H9 (cell line): ENCODE measurements at regions not wholly inside any gene's neighbourhood (a gene's known extent, or its start where the extent isn't known, plus 50 kb on each side); places are given as distances from the start of the nearest gene placed in this dataset.

Experiments used
- DNase-seq: peaks from one replicate; pipeline ENCODE4 v3.0.0-alpha.2; 2017
- H2AFZ ChIP-seq: one replicate; pipeline ENCODE4 v1.6.1; 2013; ENCODE audit warnings: mild to moderate bottlenecking, low read length, control low read depth, moderate library complexity
- H2AK5ac ChIP-seq: 2 replicates; pipeline ENCODE4 v1.6.1; 2013; ENCODE audit warnings: low read length, control low read depth, mixed read lengths; ENCODE audit not compliant: insufficient read length
- H2BK120ac ChIP-seq: one replicate; pipeline ENCODE4 v1.6.1; 2013; ENCODE audit warnings: low read depth, mild to moderate bottlenecking, low read length, control low read depth, inconsistent platforms; ENCODE audit not compliant: poor library complexity, severe bottlenecking
- H2BK12ac ChIP-seq: 2 replicates; pipeline ENCODE4 v1.6.1; 2013; ENCODE audit warnings: low read length, control low read depth, mixed read lengths, low read depth; ENCODE audit not compliant: insufficient read length
- H2BK15ac ChIP-seq: 2 replicates; pipeline ENCODE4 v1.6.1; 2013; ENCODE audit warnings: low read depth, low read length, control low read depth
- H2BK20ac ChIP-seq: one replicate; pipeline ENCODE4 v1.6.1; 2013; ENCODE audit warnings: low read depth, mild to moderate bottlenecking, low read length, control low read depth, inconsistent platforms; ENCODE audit not compliant: poor library complexity, severe bottlenecking
- H2BK5ac ChIP-seq: 2 replicates; pipeline ENCODE4 v1.6.1; 2013; ENCODE audit warnings: low read length, control low read depth, mixed read lengths; ENCODE audit not compliant: insufficient read length
- H3K14ac ChIP-seq: 2 replicates; pipeline ENCODE4 v1.6.1; 2013; ENCODE audit warnings: low read length, control low read depth; ENCODE audit not compliant: insufficient read depth
- H3K18ac ChIP-seq: 2 replicates; pipeline ENCODE4 v1.6.1; 2013; ENCODE audit warnings: low read depth, mild to moderate bottlenecking, mixed read lengths, low read length, control low read depth; ENCODE audit not compliant: insufficient read length
- H3K23ac ChIP-seq: 2 replicates; pipeline ENCODE4 v1.6.1; 2013; ENCODE audit warnings: low read length, control low read depth, mixed read lengths, low read depth; ENCODE audit not compliant: insufficient read length
- H3K23me2 ChIP-seq: 2 replicates; pipeline ENCODE4 v1.6.1; 2013; ENCODE audit warnings: low read depth, mild to moderate bottlenecking, mixed read lengths, low read length, control low read depth; ENCODE audit not compliant: insufficient read length, poor library complexity, severe bottlenecking
- H3K27ac ChIP-seq: 2 replicates; pipeline ENCODE4 v1.5.1; 2013; ENCODE audit warnings: low read length, control low read depth, mixed read lengths, low read depth; ENCODE audit not compliant: insufficient read length
- H3K27me3 ChIP-seq: 2 replicates; pipeline ENCODE4 v1.6.1; 2013; ENCODE audit warnings: low read length, control low read depth, inconsistent platforms; ENCODE audit not compliant: insufficient read depth
- H3K4ac ChIP-seq: 2 replicates; pipeline ENCODE4 v1.6.1; 2013; ENCODE audit warnings: low read depth, mild to moderate bottlenecking, control low read depth, inconsistent platforms, low read length, moderate library complexity
- H3K4me1 ChIP-seq: 2 replicates; pipeline ENCODE4 v1.6.1; 2013; ENCODE audit warnings: low read length, control low read depth, inconsistent platforms; ENCODE audit not compliant: insufficient read depth
- H3K4me2 ChIP-seq: 2 replicates; pipeline ENCODE4 v1.6.1; 2013; ENCODE audit warnings: low read length, control low read depth, mixed read lengths; ENCODE audit not compliant: insufficient read length, insufficient read depth
- H3K56ac ChIP-seq: 2 replicates; pipeline ENCODE4 v1.6.1; 2013; ENCODE audit warnings: low read depth, mild to moderate bottlenecking, mixed read lengths, low read length, control low read depth; ENCODE audit not compliant: insufficient read length
- H3K79me1 ChIP-seq: 2 replicates; pipeline ENCODE4 v1.6.1; 2013; ENCODE audit warnings: low read depth, mild to moderate bottlenecking, moderate library complexity, low read length, control low read depth, inconsistent platforms; ENCODE audit not compliant: insufficient read depth, poor library complexity, severe bottlenecking
- H3K79me2 ChIP-seq: 2 replicates; pipeline ENCODE4 v1.6.1; 2013; ENCODE audit warnings: low read length, control low read depth, inconsistent platforms; ENCODE audit not compliant: insufficient read depth
- H3K9ac ChIP-seq: 2 replicates; pipeline ENCODE4 v1.6.1; 2013; ENCODE audit warnings: low read length, control low read depth, mixed read lengths; ENCODE audit not compliant: insufficient read length; ENCODE audit errors: extremely low read depth
- H3K9me3 ChIP-seq: one replicate; pipeline ENCODE4 v1.6.1; 2013; ENCODE audit warnings: low read depth, low read length, inconsistent platforms; ENCODE audit not compliant: control insufficient read depth
- H3T11ph ChIP-seq: one replicate; pipeline ENCODE4 v1.6.1; 2013; ENCODE audit warnings: mild to moderate bottlenecking, low read length, control low read depth, inconsistent platforms
- H4K20me1 ChIP-seq: one replicate; pipeline ENCODE4 v1.6.1; 2013; ENCODE audit not compliant: control insufficient read depth, insufficient read length, insufficient read depth
- H4K5ac ChIP-seq: 2 replicates; pipeline ENCODE4 v1.6.1; 2013; ENCODE audit warnings: low read depth, mild to moderate bottlenecking, mixed read lengths, low read length, control low read depth; ENCODE audit not compliant: insufficient read length
- H4K8ac ChIP-seq: replicated peaks from 2 replicates; pipeline ENCODE4 v1.6.1; 2013; ENCODE audit warnings: low read length, control low read depth, mixed read lengths, low read depth; ENCODE audit not compliant: insufficient read length
- H4K91ac ChIP-seq: 2 replicates; pipeline ENCODE4 v1.6.1; 2013; ENCODE audit warnings: low read depth, mild to moderate bottlenecking, moderate library complexity, mixed read lengths, low read length, control low read depth; ENCODE audit not compliant: insufficient read length
- H3K27ac Mint-ChIP-seq, 3 experiments: 2 replicates in 2 of 3; 3 replicates in 1 of 3; pipeline ENCODE4 v1.8.0; 2020 to 2021; ENCODE audit warnings: mixed read lengths in 3 of 3, mild to moderate bottlenecking in 1 of 3, moderate library complexity in 1 of 3
- H3K27me3 Mint-ChIP-seq: 2 replicates; pipeline ENCODE4 v1.8.0; 2021; ENCODE audit warnings: low read depth, mild to moderate bottlenecking, moderate library complexity, mixed read lengths
- H3K36me3 Mint-ChIP-seq, 3 experiments: 2 replicates in 2 of 3; 3 replicates in 1 of 3; pipeline ENCODE4 v1.8.0; 2020 to 2021; ENCODE audit warnings: low read depth in 3 of 3, mixed read lengths in 3 of 3; ENCODE audit not compliant: insufficient read depth in 1 of 3
- H3K4me1 Mint-ChIP-seq, 2 experiments: 2 replicates each; pipeline ENCODE4 v1.8.0; 2020; ENCODE audit warnings: mixed read lengths in 2 of 2
- H3K4me3 Mint-ChIP-seq, 2 experiments: 2 replicates in 1 of 2; 3 replicates in 1 of 2; pipeline ENCODE4 v1.8.0; 2020 to 2021; ENCODE audit warnings: mild to moderate bottlenecking in 2 of 2, mixed read lengths in 2 of 2, moderate library complexity in 1 of 2
- H3K9me3 Mint-ChIP-seq, 2 experiments: 2 replicates in 1 of 2; 3 replicates in 1 of 2; pipeline ENCODE4 v1.8.0; 2020; ENCODE audit warnings: mild to moderate bottlenecking in 2 of 2, mixed read lengths in 2 of 2, moderate library complexity in 1 of 2
- CTCF ChIP-seq: fragments of 200-600 bp; sonication (generic); conservative IDR thresholded peaks from 3 replicates; pipeline ENCODE4 v1.8.0; 2021; ENCODE audit warnings: antibody characterized with exemption, mild to moderate bottlenecking
- WGBS: extraction: QIAGEN DNeasy Blood & Tissue Kit; methylation state at CpG from one replicate; pipeline ENCODE4 v1.1.7; 2013; ENCODE audit warnings: missing lambda C conversion rate, low lambda C conversion rate, mixed read lengths; ENCODE audit not compliant: insufficient read length; ENCODE audit errors: extremely low coverage; 5-methylcytosine and 5-hydroxymethylcytosine counted together

DNA sequence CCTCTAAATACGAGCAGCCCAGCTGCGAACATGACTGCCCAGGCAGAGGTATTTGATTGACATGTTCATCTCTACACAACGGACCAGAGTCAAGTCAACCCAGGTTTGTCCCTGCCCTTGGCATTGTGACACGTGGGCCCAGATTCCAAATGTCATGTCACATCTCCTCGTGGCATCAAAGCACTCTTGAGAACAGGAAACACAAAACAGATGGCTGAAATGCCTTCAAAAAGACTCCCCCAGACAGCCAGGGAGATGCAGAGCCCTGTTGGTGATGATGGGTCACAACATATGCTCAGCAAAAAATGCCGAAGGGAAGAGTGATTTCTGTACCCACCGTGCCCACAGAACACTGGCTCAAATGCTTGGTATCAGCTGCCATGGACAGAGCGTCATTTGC is 337.8 kb upstream of the DAB1 start:
- H3K79me2 ChIP-seq: no peaks in the 10 kb centered on the region
- Mint-ChIP-seq H3K9me3 (no peaks in the 10 kb centered on the region), H3K27me3 (no peaks in the 10 kb centered on the region), H3K27ac (no peak overlapping the region), H3K4me3 (no peak overlapping the region), H3K4me1 (peaks cover 17 to 20% of the 10 kb centered on the region in 2 experiments), H3K36me3 (no peaks in the 10 kb centered on the region)
- no peak for TF ChIP-seq CTCF
- DNase-seq: no peak
- no peak overlapping the region for H2AK5ac ChIP-seq
- H3K4me1 ChIP-seq: peaks cover 6% of the 10 kb centered on the region; the same call in 1 of the 2 replicates
- no peaks in the 10 kb centered on the region for H3K23me2 ChIP-seq
- H3T11ph ChIP-seq: no peak overlapping the region
- no peaks in the 10 kb centered on the region for H4K20me1 ChIP-seq
- no peak overlapping the region for H3K4me2 ChIP-seq
- no peak overlapping the region for H3K27ac ChIP-seq
- H4K91ac ChIP-seq: no peak overlapping the region
- no peak overlapping the region for H3K18ac ChIP-seq
- H3K79me1 ChIP-seq: no peaks in the 10 kb centered on the region
- WGBS: no CpG with 5 or more reads among the region's 8 CpGs
- no peak overlapping the region for H2BK120ac ChIP-seq
- no peak overlapping the region for H3K14ac ChIP-seq
- no peak overlapping the region for H3K9ac ChIP-seq
- no peak overlapping the region for H2BK5ac ChIP-seq
- no peak overlapping the region for H4K8ac ChIP-seq
- no peak overlapping the region for H2BK20ac ChIP-seq
- H3K27me3 ChIP-seq: no peaks in the 10 kb centered on the region
- H2BK15ac ChIP-seq: no peak overlapping the region
- H3K56ac ChIP-seq: no peak overlapping the region
- H3K4ac ChIP-seq: no peak overlapping the region
- no peak overlapping the region for H4K5ac ChIP-seq
- H2BK12ac ChIP-seq: no peak overlapping the region
- no peak overlapping the region for H3K23ac ChIP-seq
- H3K9me3 ChIP-seq: no peaks in the 10 kb centered on the region
- H2AFZ ChIP-seq: no peak overlapping the region
